Suprapubic skin (tissue), 4 donors: ENCODE measurements at regions not wholly inside any gene's neighbourhood (a gene's known extent, or its start where the extent isn't known, plus 50 kb on each side); places are given as distances from the start of the nearest gene placed in this dataset.

Experiments used
- EP300 ChIP-seq: sonication (generic); formaldehyde crosslinking; IDR thresholded peaks from one replicate; pipeline ENCODE4 v1.6.1; 2017; ENCODE audit warnings: antibody characterized with exemption
- POLR2A ChIP-seq, 2 donors: fragments of 450-650 bp; IDR thresholded peaks; one replicate each; pipeline ENCODE4 v1.6.1; 2017; ENCODE audit warnings: antibody characterized with exemption in 2 of 2, mild to moderate bottlenecking in 2 of 2, moderate library complexity in 2 of 2
- POLR2AphosphoS5 ChIP-seq, 3 donors: sonication (generic); formaldehyde crosslinking; IDR thresholded peaks; one replicate each; pipeline ENCODE4 v1.6.1; 2017; ENCODE audit warnings: antibody characterized with exemption in 3 of 3
- TF ChIP-seq, protein P1 (sequence below), 2 donors: fragments of 200-600 bp in 1 of 2; fragments of 450-650 bp in 1 of 2; sonication (generic) in 1 of 2; IDR thresholded peaks; one replicate each; pipeline ENCODE4 v1.5.1; 2016 to 2019; ENCODE audit warnings: antibody characterized with exemption in 2 of 2, mild to moderate bottlenecking in 1 of 2, moderate library complexity in 1 of 2

DNA sequence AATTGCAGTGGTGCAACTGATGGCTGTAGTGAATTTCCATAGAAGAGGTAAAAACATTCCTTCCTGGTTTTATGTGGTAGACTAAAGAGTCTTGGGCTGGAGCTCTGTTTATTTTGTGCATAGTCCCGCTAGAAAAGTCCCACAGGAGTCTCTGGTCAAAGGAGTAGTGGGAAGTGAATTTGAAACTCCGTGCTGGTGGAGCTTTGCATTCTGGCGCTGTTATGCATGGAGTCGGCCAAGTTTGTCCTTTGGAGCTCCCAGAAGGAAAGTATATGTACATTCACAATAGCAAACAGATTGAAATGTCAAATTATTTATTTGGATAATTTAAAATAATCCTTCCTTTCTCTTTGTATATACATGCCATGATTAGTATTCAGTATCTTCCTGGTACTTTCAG, 296.5 kb downstream of the LMO7 start:
- TF ChIP-seq, protein P1, sequence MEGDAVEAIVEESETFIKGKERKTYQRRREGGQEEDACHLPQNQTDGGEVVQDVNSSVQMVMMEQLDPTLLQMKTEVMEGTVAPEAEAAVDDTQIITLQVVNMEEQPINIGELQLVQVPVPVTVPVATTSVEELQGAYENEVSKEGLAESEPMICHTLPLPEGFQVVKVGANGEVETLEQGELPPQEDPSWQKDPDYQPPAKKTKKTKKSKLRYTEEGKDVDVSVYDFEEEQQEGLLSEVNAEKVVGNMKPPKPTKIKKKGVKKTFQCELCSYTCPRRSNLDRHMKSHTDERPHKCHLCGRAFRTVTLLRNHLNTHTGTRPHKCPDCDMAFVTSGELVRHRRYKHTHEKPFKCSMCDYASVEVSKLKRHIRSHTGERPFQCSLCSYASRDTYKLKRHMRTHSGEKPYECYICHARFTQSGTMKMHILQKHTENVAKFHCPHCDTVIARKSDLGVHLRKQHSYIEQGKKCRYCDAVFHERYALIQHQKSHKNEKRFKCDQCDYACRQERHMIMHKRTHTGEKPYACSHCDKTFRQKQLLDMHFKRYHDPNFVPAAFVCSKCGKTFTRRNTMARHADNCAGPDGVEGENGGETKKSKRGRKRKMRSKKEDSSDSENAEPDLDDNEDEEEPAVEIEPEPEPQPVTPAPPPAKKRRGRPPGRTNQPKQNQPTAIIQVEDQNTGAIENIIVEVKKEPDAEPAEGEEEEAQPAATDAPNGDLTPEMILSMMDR (IDR thresholded peaks at IDR 0.05) = no peak
- no peak for TF ChIP-seq POLR2A (IDR thresholded peaks at IDR 0.05)
- no peak for TF ChIP-seq POLR2AphosphoS5 (IDR thresholded peaks at IDR 0.05)
- TF ChIP-seq EP300 = no peak
